ENCODE measurements at regions not wholly inside any gene's neighbourhood (a gene's known extent, or its start where the extent isn't known, plus 50 kb on each side); places are given as distances from the start of the nearest gene placed in this dataset.
"Not testable (repeated sequence)": the region's sequence is repeated elsewhere in the genome, so short reads cannot be mapped to it uniquely, and the experiment has no call there.

GRCh38 chr3:82198009-82198408, 436.6 kb upstream of the GBE1 start:
- in situ Hi-C loops (cut with HindIII; ENCODE audit: low pct_ligation_motif_present, low pct_unique_long_range_greater_than_20kb, low sequenced_read_pairs) = no loop called here
- DNase-seq = no peak

GRCh38 chr3:82196645-82197044, 435.2 kb upstream of the GBE1 start:
- in situ Hi-C loops (cut with HindIII; ENCODE audit: low pct_ligation_motif_present, low pct_unique_long_range_greater_than_20kb, low sequenced_read_pairs) = no loop called here
- DNase-seq = no peak

DNA sequence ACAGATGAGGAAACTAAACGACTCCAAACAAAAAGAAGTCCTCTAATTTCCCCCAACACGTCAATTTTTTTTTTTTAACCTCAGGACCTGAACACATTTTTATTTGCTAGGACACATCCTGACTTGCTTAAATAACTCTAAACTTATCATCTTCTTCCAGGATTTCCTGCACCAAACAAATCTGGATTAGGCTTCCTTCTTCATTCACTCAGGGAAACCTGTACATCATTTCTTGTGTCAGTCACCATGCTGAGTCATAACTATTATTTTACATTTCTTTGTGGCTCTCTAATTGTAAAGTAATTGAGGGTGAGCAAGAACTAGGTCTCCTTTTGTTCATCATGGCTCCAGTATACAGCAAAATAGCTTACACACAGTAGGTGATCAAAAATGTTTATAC, 433.4 kb upstream of the GBE1 start:
- in situ Hi-C loops (cut with HindIII; ENCODE audit: low pct_ligation_motif_present, low pct_unique_long_range_greater_than_20kb, low sequenced_read_pairs) = no loop called here
- no peak for DNase-seq

GRCh38 chr3:82186017-82186416, 424.6 kb upstream of the GBE1 start:
- in situ Hi-C loops (cut with HindIII; ENCODE audit: low pct_ligation_motif_present, low pct_unique_long_range_greater_than_20kb, low sequenced_read_pairs) = no loop called here
- no peak for DNase-seq

DNA sequence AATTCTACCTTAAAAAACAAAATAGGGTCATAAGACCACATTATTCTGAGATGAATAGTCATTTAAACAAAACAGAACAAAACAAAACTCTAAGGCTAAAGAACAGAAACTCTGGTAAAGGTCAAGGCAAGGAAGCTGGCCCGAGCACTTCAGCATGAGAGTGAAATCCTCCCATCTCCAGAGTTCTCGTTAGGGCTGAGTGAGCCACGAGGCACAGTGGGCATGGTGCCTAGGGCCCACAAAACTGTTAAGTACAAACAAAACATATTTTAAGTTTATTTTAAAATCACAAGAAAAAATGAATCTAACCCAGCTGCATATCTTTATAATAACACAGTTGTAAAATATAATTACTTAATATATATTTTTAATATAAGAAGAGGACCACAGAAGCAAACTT, 417.8 kb upstream of the GBE1 start:
- in situ Hi-C loops (cut with HindIII; ENCODE audit: low pct_ligation_motif_present, low pct_unique_long_range_greater_than_20kb, low sequenced_read_pairs) = no loop called here
- no peak for DNase-seq

GRCh38 chr3:82178291-82178690, 416.8 kb upstream of the GBE1 start:
- in situ Hi-C loops (cut with HindIII; ENCODE audit: low pct_ligation_motif_present, low pct_unique_long_range_greater_than_20kb, low sequenced_read_pairs) = no loop called here

GRCh38 chr3:82177774-82178173, 416.3 kb upstream of the GBE1 start:
- no peak for DNase-seq
- in situ Hi-C loops (cut with HindIII; ENCODE audit: low pct_ligation_motif_present, low pct_unique_long_range_greater_than_20kb, low sequenced_read_pairs) = no loop called here

More at GRCh38 chr3:82178291-82178690, 416.8 kb upstream of the GBE1 start:
- DNase-seq = no peak

DNA sequence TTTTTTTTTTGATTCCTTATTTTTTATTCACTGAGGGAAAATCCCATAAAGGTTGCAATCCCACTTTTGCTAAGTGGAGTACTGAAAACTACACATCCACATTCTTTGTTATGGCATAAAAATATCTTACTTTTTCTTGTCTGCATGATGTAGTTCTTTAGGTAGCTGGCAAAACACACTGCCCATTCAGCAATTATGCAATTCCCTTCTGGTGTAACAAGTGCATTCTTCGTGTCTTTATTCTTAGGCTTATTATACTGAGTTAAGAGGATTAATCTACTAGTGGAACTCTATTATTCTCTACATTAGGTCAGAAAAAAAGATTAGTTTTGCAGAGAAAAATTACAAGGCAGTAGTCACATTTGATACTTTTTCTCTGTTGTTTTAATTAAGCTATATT, 403.8 kb upstream of the GBE1 start:
- DNase-seq = no peak

DNA sequence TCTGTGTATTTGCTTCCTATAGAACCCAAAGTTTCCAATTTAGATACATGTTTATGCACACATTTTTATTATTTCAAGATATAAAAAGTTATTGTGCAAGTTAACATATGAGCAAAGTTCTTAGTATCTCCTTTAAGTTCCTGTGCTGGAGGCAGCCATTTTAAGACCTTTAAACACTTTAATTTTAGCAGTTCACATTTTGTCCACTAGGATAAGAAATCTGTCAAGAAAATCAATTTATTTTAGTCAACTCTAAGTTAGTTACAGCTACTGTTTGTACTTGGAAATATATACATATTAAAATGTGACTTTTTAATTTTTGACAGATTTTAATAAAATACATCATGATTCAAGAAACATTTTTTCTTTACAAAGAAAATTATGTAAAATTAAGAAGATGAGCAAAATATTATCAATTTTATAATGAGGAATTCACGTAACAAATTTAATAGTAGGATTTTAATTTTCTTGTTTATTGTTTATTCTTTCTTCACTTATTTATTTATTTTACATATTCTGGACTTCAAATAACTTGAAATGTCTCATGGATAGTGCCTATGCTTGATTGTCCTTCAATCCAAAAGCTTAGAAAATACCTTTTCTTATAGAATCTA, 402.6 kb upstream of the GBE1 start:
- DNase-seq = peak; percentile 43
- in situ Hi-C loops (cut with HindIII; ENCODE audit: low pct_ligation_motif_present, low pct_unique_long_range_greater_than_20kb, low sequenced_read_pairs) = no loop called here

More for the DNA sequence above, 403.8 kb upstream of the GBE1 start:
- in situ Hi-C loops (cut with HindIII; ENCODE audit: low pct_ligation_motif_present, low pct_unique_long_range_greater_than_20kb, low sequenced_read_pairs) = no loop called here

- in situ Hi-C loops (cut with HindIII; ENCODE audit: low pct_ligation_motif_present, low pct_unique_long_range_greater_than_20kb, low sequenced_read_pairs) = no loop called here
- peak; percentile 74 for DNase-seq
Measured at GRCh38 chr3:82157952-82158351, 396.5 kb upstream of the GBE1 start.

DNA sequence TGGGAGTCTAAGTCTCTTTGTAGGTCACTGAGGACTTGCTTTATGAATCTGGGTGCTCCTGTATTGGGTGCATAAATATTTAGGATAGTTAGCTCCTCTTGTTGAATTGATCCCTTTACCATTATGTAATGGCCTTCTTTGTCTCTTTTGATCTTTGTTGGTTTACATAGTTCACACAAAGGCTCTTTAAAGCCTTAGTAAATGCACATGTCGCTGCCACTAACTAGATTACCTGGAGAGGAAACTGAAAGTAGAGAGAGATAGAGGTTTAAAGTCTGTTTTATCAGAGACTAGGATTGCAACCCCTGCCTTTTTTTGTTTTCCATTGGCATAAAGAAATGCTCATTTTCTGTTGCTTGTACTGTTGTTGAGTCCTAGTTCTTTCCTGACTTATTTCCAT, 392.4 kb upstream of the GBE1 start:
- in situ Hi-C loops (cut with HindIII; ENCODE audit: low pct_ligation_motif_present, low pct_unique_long_range_greater_than_20kb, low sequenced_read_pairs); DNase-seq: not testable (repeated sequence)

DNA sequence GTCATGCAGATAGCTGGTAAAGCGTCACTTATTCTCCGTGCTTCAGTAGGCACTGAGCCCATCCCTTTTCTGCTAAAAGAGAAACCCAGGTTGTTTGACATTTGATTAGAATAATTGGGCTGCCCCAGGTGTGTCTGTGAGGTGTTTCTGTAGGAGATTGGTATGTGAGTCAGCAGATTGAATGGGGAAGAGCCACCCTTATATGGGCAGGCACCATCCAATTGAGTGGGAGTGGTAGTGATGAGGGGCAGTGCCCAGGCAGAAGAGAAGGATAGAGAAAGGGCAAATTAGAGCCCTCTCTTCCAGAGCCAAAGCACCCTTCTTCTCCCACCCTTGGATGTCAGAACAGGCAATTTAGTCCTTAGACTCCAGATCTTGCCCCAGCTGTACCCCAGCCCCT, 384.3 kb upstream of the GBE1 start:
- no peak for DNase-seq
- in situ Hi-C loops (cut with HindIII; ENCODE audit: low pct_ligation_motif_present, low pct_unique_long_range_greater_than_20kb, low sequenced_read_pairs) = no loop called here

GRCh38 chr3:82144811-82145210, 383.4 kb upstream of the GBE1 start:
- DNase-seq = no peak
- in situ Hi-C loops (cut with HindIII; ENCODE audit: low pct_ligation_motif_present, low pct_unique_long_range_greater_than_20kb, low sequenced_read_pairs) = no loop called here

- in situ Hi-C loops (cut with HindIII; ENCODE audit: low pct_ligation_motif_present, low pct_unique_long_range_greater_than_20kb, low sequenced_read_pairs) = no loop called here
- no peak for DNase-seq
Measured at GRCh38 chr3:82143661-82144412, 382.4 kb upstream of the GBE1 start.

DNA sequence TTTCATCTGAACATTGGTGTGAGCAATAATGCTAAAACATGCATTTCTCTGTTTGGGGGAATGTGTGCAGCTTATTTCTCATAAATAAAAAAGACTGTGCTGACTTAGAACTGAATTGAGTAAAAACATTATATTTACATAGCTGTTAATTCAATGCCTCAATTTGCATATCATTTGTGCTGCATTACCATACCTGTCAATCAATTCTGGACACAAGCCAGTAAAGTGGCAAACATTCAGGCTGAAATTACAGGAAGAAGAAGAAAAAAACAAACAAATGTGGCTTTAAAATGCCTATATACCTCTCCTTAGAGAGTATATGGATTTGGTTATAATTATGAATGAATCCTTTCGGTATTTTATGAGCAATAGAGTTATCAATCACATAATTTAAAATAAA, 380.1 kb upstream of the GBE1 start:
- in situ Hi-C loops (cut with HindIII; ENCODE audit: low pct_ligation_motif_present, low pct_unique_long_range_greater_than_20kb, low sequenced_read_pairs) = no loop called here
- DNase-seq = no peak

DNA sequence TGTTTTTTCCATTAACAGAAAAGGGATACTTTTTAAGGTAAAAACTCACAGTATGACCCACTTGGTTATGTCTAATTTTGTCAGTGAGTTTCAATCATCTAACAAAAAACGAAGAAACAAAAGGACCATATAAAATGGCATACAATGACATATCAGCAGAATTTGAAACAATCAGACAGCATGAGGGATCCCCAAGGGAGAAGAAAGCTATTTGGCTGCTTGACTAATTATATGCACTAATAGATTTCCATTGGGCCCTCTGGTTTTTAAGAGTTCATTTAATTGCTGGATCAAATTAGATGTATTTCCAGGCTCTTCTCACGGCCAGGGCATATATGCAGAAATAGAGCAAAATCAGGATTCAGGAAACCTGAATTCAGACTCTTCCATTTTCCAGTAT, 376.4 kb upstream of the GBE1 start:
- no peak for DNase-seq
- in situ Hi-C loops (cut with HindIII; ENCODE audit: low pct_ligation_motif_present, low pct_unique_long_range_greater_than_20kb, low sequenced_read_pairs) = no loop called here

GRCh38 chr3:82137050-82137449, 375.6 kb upstream of the GBE1 start:
- in situ Hi-C loops (cut with HindIII; ENCODE audit: low pct_ligation_motif_present, low pct_unique_long_range_greater_than_20kb, low sequenced_read_pairs) = no loop called here
- DNase-seq = no peak

- peak; percentile 59 for DNase-seq
- in situ Hi-C loops (cut with HindIII; ENCODE audit: low pct_ligation_motif_present, low pct_unique_long_range_greater_than_20kb, low sequenced_read_pairs) = no loop called here
Measured at GRCh38 chr3:82133070-82133606, 371.7 kb upstream of the GBE1 start.

DNA sequence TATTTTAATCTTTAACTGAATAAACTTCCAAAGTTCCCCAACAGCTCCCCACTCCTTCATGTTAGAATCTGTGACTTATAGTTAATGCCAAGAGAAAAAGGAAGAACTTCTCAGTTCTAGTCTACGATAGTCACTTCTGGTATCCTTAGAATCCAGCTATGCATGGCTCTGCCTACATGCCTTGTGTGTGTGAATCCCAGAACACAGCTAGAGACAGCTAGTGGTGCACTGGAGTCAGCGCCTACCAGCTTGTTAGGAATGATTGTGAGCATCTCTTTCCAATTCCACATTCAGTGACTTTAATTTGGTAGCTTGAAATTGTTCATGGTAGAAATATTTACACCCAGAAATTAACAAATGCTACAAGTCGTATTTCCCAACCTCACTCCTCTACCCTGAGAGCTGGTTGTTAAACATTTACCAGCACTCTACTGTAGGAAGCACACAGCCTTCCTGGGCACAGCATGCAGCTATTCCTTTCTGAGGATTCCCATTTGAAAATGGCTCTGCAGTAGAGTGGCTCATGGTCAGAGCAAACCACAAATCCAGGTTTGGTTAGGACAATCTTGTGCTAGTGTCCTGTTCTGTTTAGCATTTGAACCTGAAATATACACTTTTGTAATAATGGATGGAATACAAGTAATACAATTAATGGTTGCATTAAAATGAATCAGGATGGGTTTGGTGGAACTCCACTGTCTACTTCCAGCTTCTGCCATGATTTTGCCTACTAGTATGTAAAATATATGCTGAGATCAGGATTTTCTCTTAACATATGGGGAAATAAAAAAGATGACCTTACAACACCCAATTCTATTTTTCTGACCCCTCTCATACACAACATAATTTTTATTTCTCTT, 371.0 kb upstream of the GBE1 start:
- in situ Hi-C loops (cut with HindIII; ENCODE audit: low pct_ligation_motif_present, low pct_unique_long_range_greater_than_20kb, low sequenced_read_pairs) = no loop called here
- DNase-seq = peak; percentile 54
